Suppressor macrophage (primary cell): ENCODE measurements at regions not wholly inside any gene's neighbourhood (a gene's known extent, or its start where the extent isn't known, plus 50 kb on each side); places are given as distances from the start of the nearest gene placed in this dataset.
A peak's percentile ranks its signal among the peaks of the same experiment; 100 is the strongest.
"Not testable (repeated sequence)": the region's sequence is repeated elsewhere in the genome, so short reads cannot be mapped to it uniquely, and the experiment has no call there.

Experiments
- DNase-seq, 4 experiments: peaks; one replicate each; pipeline ENCODE4 v3.0.0-alpha.2; 2020 to 2022

DNA sequence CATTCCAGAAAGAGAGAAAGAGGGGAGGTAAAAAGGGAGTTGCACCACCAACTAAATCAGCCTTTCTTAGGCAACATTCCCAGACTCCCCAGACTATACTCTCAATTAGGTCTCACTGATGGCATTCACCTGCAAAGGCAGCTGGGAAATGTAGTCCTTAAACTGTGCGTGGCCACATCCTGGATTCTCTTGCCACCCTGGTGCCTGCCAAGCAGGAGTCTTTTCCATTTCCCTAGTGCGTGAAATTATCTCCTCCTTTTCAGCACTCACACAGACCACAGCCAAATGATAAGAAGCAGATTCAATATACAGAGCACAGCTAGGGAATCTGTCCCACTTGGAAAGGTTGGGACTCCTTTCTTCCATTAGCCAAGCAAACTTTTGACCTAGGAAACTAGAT lies 298.0 kb downstream of the ANAPC1 start:
- DNase-seq = not testable (repeated sequence)

DNA sequence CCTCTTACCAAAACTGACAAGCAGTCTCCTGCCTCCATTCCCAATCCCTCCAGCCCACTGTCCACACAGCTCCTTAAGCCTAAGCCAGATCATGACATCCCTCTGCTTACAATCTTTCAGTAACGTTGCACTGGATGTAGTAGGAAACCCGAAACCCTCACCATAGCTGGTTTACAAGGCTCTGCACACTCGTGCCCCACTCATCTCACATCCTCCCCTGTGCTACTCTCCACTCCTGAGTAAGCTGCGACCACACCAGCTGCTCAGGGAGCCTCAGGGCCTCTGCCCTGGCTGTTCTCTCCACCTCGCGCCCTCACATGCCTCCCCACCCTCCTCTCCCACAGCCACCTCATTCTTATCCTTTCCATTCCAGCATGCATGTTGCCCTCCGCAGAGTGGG lies 288.9 kb downstream of the ANAPC1 start:
- DNase-seq = not testable (repeated sequence)

DNA sequence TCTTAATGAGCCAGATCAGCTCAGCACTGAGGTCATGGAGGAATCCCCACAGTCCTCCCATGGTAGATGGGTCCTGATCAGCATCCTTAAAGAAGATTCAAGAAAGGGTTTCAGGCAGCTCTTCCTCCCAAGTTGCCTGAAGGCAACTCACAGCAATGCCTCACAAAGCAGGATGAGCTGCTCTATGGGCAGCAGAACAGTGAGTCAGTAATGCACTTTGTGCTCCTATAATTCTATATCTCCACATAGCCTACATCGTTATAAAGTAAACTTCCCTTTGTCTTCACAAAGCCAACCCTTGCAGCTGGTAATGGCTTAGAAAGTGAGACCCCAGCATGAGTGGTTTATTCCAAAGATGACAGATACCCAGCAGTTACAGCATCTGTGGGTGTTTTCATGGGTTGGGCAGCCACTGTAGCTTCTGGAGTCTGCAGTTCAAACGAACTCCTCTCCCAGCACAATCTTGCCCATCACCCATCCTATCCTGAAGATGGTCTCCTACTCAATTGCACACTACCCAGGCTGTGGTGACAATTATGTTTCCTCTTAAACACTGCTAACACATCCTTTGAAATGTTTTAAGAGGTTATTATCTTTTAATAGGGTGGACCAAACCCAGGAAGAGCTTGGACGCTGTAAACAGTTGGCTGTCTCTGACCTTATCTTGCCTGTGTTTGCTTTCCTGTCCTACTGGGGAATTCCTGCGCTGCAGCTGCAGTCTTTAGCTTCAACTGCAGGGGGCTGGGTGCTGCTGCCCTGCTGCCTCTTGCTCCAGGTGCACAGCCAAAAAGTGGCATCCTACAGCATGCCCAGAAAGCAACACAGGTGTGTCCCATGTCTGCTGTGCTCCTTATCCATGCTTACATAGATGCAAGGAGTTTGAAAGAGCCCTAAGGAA lies 286.9 kb downstream of the ANAPC1 start:
- DNase-seq = not testable (repeated sequence)

DNA sequence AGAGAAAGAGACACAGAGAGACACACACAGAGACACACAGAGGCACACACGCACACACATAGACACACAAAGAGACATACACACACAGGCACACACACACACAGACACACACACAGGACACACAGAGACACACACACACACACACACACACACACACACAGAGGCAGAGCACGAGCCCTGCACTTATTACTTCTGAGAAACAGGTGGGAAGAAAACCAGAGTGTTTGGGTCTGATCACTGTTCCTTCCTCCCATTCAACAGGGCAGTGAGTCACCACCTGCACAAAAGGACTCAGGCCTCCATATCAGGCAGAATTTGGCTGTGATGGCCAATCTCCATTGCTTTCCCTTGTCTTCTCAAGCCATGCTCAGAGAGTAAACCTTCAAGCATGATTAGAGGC lies 285.0 kb downstream of the ANAPC1 start:
- not testable (repeated sequence) for DNase-seq

DNA sequence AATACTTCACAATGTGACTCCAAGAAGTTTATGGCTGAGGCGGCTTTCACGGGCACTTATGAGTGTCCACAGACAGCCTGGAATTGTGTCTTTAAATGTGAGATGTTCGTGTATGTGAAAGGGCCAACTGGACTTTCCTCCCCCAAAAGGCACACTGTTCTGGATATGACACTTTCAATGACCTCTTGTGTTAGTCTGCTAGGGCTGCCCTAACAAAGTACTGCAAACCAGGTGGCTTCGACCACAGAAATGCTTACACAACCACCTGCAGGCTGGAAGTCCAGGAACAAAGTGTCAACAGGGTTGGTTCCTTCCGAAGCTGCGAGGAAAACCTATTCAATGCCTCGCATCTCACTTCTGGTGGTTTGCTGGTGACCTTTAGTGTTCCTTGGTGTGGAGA lies 281.7 kb downstream of the ANAPC1 start:
- not testable (repeated sequence) for DNase-seq

DNA sequence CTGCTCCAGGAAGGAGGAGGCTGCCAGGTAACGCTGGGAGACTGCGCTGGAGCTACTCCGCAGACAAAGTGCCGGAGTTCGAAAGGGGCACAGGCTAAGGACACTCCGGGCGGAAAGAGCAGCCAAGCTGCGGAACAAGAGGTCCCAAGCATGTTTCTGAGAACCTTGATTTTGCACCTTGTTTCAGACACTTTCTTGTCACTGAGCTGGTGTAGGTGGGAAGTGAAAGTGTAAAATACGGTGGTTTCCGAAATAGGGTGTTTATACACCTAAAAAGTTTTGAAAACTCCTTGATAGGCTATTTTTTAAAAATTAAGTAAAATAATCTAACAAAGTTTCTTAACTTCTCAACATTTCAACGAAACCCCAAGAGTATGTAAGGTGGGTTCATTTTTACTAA lies 278.2 kb downstream of the ANAPC1 start:
- DNase-seq = not testable (repeated sequence)

DNA sequence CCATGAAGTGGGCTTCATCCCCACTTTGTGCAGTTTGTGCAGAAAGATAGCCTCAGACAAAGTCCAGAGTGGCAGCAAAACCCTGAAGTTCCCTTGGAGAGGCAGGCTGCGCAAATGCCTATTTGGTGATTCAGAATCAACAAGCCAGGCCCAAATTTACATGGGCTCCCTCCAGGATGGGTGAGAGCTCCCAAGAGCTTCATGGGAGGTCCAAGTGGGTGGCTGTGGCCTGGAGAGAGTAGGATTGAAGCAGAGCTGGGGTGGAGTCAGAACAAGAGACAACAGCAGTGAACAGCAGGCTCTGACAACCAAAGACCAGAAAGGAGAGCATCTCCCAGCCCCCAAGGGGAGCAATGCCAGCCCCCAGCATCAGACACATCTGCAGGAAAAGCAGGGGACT lies 277.4 kb downstream of the ANAPC1 start:
- DNase-seq = not testable (repeated sequence)

DNA sequence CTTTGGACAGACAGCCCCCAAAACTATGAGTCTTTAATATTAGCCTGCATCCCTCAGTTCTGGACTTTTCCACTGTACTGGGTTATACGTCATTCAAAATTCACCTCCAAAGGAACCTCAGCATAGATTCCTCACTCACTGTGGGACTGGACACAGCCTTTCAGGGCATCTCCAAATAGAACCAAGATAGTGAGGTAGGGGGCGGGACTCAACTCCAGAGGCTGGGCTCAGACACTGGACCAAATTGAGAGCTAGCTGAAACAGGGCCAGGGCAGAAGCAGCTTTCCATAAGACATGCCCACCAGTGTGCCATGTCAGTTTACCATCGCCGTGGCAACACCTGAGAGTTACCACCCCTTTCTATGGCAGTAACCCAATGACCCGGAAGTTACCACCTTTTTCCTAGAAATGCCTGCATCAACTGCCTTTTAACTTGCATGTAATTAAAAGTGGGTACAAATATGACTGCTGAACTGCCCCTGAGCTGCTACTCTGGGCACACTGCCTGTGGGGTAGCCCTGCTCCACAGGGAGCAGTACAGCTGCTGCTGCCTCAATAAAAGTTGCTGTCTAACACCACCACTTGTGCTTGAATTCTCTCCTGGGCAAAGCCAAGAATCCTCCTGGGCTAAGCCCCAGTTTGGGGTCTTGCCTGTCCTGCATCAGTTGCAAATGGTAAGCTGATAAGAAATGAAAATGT lies 274.7 kb downstream of the ANAPC1 start:
- DNase-seq = not testable (repeated sequence)

DNA sequence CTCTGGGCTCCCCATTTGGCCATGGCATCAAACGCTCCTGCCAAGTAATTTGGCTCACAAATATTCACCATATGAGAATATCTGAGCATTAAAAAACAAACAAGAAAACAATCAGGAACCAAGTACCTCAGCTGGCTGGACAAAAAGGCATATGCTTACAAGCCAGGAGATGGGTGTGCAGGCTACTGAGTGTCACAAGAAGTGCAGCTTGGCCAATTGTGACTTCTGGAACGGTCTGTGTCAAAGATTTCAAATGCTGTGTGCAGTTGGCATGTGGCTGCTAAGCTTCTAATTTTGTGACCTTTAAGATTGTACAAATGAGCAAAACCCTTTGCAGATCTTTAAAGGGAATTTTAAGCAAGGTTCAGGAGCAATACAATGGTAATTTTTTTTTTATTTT lies 274.0 kb downstream of the ANAPC1 start:
- not testable (repeated sequence) for DNase-seq

DNA sequence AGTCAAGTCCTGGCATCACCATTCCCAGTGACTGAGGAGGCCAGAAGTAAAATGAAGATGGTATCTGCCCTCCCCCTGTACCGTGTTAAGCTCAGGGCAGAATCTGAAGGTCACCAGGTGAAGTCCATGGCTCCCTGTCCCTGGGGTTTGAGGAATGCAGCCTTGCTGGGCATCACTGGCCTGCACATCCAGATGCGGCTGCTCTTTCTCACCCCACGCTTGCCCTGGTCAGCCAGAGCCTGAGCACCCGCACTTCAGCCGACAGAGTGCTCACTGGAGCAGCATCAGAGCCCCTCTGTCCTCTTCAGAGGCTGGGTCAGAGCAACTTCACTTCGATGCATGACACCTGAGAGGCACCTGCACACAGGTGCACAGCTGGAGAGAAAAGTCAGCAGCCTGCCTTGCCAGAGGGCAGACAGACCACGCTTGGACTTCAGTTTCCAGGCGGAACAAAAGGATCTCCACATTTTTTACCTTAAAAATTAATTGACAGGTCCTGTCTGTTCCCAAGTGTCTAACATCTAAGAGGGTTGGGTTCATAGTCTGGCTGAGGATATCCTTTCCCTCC lies 267.3 kb downstream of the ANAPC1 start:
- DNase-seq = no peak

DNA sequence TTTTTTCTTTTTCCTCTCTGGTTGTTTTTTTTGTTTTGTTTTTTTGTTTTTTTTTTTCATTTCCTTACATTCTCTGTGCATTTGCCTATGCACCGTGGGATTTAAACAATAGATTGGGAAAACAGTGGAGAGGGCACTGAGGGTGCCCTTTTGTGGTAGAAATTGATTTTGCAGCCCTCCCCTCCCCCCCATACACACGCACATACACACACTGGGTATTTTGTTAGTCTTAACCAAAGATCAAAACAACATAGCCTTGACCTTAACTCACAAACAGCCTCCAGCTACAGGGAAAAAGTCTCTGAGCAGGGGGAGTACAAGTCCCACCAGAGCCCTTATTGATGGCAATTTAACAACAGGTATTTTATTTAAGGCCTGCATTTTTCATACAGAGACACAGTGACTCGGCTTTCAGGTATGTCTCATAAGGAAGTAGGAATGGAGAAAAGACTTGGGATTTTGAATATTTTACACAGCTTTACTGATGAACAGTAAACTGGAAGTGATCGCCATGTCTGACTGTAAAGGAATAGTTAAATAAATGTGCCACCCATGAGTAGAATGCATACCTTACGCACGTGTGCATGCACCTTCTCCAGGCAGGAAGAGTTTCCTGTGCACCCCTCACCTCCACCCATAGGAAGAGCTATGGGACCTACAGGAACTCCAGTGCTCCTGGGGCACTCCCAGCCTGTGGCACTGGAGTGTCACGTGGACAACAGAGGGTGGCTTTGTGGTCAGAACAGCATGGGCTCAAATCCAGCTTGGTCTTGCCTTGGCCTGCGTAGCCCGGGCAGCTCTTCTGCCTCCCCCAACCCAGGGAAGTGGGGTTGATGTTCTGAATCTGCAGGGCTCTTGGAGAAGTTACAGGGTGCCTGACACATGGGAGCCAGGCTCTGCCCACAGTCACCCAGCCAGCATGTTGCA lies 266.4 kb downstream of the ANAPC1 start:
- DNase-seq = peak; percentile 30 to 59 (median 48)

DNA sequence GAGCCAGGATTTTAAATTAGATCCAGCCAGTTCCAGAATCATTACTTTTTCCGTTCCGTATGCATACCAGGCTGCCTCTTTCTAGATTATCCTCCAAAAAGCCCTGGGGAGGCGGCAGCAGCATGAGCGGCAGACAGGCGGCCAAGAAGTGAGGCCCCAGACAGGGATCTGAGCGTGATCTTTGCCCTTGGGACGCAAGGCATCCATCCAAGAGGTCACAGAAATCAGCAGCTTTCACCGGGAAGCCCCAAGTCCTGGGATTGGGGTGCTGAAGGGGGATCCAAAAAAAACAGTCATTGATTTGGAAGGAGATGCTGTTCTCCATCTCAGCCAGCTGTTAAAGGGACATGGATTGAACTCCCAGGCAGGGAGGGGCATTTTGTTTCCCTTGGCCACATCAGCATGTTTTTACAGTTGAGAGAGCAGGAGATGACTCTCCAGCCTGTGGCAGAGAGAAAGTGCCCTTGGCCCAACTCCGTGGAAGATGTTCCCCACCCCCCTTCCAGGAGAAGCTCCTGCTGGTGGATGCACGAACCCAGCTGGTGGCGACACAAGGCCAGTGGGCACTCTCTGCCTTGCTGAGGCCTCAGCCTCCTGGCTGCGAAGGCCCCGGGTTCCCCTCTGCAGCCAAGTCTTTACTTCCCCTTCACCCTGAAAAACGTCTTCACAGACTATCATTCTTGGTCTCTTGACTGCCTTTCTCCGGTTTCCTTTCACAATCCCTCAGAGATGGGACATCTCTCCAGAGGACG lies 265.6 kb downstream of the ANAPC1 start:
- DNase-seq = peak; percentile 55 to 78 (median 71)

DNA sequence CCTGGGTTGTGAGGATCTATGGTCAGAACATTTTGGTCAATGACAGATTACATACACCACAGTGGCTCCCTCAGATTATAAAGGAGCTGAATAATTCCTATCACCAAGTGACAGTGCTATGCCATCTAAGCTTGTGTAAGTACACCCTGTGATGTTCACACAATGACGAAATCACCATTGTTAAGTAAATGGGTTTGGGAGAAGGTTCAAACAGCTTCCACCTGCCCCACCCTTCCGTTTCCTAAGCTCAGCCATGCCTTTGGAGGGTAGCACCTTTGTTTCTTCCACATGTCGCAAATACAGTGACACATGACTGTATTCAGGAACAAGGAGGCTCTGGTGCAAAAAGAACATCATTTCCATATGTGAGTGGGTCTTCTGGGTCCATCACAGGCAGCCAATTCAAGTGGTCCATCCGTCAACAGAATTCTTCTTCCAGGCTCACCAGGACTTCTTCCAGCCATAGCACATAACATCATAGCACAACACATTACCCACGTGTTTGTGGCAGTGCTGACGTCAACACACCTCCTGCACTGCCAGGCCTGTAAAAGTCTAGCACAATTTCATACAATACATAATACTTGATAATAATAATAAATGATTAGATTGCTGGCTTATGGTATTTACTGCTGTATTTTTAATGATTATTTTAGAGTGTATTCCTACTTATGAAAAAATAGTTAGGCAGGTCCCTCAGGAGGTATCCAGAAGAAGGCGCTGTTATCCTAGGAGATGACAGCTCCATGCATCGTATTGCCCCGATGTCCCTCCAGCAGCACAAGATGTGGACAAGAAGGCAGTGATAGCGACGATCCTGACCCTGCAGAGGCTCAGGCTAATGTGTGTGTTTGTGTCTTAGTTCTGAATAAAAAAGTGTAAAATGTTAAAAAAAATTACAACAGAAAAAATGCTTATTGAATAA lies 264.8 kb downstream of the ANAPC1 start:
- DNase-seq = peak; percentile 34 to 63 (median 50)

DNA sequence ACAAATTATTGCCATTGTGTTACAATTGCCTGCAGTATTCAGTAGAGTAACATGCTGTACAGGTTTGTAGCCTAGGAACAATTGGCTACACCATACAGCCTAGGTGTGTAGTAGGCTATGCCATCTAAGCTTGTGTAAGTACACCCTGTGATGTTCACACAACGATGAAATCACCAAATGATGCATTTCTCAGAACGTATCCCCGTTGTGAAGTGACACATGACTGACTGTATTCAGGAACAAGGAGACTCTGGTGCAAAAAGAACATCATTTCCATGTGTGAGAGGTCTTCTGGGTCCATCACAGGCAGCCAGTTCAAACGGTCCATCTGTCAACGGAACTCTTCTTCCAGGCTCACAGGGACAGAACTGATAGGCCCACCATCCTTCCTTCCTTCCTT lies 263.7 kb downstream of the ANAPC1 start:
- peak in 1 of 4 experiments; percentile 49 for DNase-seq

DNA sequence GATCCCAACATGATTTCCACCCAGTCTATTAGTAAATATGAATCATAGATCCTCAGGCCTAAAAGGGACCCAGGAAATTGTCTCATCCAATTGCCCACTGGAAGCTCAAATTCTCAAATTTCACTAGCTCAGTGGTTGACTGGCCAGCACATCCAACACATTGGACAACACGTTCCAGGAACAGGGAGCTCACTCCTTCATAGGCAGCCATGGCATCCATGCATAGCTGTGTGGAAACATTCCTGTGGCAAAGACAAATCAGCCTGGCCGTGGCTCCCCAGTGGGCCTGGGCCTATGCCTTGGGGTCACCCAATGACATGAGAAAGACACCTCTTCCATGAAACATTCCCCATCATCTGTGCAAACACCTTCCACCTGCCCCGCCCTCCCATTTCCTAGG lies 261.1 kb downstream of the ANAPC1 start:
- DNase-seq = no peak

DNA sequence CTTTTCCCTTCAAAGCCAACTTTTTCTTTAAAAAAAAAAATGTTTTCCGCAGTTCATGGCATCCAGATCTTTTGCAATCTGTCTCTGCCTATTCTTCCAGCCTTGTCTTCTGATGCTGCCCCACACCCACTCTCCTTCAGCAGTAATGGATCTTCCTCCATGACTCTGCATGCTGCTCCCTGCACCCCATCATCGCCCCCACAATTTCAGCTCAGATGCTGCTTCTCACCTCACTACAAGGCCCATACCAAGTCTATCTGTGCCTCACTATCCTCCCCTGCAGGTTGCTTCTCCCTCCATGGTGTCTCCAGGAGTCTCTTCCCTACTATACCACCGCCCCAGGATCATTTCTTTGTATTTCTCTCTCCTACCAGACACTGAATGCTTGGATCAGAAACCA lies 260.6 kb downstream of the ANAPC1 start:
- DNase-seq = peak in 1 of 4 experiments; percentile 38

DNA sequence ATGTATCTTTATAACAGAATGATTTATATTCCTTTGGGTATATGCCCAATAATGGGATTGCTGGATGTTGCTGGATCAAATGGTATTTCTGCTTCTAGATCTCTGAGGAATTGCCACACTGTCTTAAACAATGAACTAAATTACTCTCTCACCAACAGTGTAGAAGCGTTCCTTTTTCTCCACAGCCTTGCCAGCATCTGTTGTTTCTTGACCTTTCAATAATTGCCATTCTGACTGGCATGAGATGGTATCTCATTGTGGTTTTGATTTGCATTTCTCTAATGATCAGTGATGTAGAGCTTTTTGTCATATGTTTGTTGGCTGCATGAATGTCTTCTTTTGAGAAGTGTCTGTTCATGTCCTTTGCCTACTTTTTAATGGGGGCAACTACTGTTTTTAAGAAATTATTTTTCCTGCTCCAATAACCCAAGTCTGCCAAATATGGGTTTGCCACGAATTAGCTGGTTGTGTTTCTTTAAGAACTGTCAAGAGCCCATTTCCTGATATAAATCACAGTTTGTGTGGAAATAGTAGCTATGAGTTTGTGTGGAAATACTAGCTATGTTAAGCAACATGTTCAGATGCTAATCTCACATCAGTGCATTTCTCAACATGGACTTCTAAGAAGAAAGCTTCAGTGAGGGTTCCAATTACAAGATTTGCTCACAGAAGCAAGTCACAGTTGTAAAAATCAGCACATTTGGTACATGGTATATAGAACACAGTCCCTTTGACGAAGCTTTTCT lies 259.4 kb downstream of the ANAPC1 start:
- peak; percentile 19 to 85 (median 62) for DNase-seq

DNA sequence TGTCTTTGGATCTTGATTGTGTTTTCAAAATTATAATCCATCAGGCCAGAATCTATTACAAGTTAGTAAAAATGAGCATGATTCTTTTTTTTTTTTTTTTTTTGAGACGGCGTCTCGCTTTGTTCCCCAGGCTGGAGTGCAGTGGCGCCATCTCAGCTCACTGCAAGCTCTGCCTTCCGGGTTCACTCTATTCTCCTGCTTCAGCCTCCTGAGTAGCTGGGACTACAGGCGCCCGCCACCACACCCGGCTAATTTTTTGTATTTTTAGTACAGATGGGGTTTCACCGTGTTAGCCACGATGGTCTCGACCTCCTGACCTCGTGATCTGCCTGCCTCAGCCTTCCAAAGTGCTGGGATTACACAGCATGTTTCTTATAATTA lies 258.8 kb downstream of the ANAPC1 start:
- not testable (repeated sequence) for DNase-seq

DNA sequence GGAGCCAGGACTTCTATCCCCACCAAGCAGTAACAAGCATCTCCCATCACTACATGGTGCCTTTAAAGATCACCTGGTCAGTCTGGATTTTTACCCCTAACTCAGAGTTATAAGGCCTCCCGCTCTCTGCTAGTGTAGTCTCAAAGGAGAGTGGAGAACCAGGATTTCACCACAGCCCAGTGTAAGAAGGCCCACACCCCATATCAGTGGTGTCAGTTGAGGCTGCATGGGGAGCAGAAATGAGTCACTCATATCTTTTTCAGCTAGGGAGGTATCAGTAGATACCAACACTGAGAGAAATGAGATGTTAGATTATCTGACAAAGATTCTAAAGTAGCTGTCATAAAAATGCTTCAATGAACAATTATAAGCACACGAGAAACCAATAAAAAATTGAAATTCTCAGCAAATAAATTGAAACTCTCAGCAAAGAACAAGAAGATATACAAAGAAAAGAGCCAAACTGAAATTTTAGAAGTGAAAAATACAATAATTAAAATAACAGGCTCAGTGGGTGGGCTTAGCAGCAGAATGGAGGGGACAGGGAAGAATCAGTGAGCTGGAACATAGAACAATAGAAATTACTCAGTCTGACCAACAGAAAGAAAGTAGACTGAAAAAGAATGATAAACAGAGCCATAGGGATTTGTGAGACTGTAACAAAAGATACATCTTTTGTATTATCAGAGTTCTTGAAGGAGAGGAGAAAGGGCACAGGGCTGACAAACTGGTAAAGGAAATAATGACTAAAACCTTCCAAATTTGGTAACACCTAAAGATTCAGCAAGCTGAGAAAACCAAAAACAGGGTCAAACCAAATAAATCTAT lies 257.7 kb downstream of the ANAPC1 start:
- no peak for DNase-seq
